GM12872 (cell line): ENCODE measurements at regions not wholly inside any gene's neighbourhood (a gene's known extent, or its start where the extent isn't known, plus 50 kb on each side); places are given as distances from the start of the nearest gene placed in this dataset.

Experiments used
- TF ChIP-seq, protein P1 (sequence below): IDR thresholded peaks from 3 replicates; pipeline ENCODE4 v1.5.1; 2011; ENCODE audit warnings: low read depth, mild to moderate bottlenecking, low read length, moderate library complexity; ENCODE audit not compliant: insufficient read depth

DNA sequence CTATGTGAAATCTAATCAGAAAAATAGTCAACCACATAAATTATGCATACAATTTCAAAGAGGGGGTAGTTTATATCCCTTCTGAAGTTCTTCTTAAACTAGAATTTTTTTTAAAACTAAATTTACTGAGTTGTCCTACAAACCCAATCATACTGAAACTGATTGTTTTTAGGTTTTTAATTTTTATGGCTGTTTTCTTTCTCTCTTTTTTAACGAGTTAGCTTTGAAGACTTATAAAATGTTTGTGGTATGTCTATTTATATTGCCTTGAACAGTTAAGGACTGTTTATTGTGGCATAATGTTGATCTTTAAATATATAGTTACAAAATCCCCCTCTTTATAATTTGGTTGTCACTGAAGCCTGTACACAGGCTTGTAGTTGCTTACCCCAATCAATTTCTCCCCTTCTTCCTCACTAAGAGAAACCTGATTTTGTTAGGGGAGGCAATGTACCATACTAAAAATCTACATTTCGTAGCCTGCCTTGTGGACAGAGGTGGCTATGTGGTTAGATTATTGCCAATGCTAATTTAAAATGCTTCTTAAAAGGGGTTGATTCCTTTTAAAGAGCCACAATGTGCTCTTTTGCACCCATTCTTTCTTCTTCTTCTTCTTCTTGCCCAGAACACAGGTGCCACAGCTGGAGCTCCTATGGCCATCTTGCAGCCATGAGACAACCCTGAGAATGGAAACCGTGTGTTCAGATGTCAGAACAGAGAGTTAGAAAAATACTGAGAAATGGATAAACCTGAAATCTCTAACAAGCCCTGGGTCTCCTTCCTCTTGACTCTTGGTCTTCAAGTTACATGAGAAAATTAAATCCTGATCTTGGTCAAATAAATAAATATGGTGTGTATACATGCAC, 102.7 kb upstream of the ZNF827 start:
- TF ChIP-seq, protein P1, sequence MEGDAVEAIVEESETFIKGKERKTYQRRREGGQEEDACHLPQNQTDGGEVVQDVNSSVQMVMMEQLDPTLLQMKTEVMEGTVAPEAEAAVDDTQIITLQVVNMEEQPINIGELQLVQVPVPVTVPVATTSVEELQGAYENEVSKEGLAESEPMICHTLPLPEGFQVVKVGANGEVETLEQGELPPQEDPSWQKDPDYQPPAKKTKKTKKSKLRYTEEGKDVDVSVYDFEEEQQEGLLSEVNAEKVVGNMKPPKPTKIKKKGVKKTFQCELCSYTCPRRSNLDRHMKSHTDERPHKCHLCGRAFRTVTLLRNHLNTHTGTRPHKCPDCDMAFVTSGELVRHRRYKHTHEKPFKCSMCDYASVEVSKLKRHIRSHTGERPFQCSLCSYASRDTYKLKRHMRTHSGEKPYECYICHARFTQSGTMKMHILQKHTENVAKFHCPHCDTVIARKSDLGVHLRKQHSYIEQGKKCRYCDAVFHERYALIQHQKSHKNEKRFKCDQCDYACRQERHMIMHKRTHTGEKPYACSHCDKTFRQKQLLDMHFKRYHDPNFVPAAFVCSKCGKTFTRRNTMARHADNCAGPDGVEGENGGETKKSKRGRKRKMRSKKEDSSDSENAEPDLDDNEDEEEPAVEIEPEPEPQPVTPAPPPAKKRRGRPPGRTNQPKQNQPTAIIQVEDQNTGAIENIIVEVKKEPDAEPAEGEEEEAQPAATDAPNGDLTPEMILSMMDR, result no peak

- TF ChIP-seq, protein P1, result no peak
Observed at GRCh38 chr4:146040623-146041022, 102.0 kb upstream of the ZNF827 start.

DNA sequence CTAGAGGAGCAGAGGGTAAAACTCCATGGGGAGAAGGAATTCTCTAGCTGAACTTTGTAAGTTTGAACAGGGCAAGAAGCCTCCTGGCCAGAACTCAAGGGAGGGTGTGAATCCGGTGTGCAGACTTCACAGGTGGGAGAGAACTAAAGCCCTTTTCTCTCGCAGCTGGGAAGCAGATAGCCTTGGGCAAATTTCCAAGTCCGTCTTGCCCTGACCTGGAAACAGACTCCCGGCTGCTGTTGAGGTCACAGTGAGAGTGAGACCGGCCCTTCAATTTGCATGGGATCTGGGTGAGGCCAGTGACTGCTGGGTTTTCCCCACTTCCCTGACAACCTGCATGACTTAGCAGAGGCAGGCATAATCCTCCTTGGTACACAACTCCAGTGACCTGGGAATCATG, 94.5 kb upstream of the ZNF827 start:
- TF ChIP-seq, protein P1, result no peak

DNA sequence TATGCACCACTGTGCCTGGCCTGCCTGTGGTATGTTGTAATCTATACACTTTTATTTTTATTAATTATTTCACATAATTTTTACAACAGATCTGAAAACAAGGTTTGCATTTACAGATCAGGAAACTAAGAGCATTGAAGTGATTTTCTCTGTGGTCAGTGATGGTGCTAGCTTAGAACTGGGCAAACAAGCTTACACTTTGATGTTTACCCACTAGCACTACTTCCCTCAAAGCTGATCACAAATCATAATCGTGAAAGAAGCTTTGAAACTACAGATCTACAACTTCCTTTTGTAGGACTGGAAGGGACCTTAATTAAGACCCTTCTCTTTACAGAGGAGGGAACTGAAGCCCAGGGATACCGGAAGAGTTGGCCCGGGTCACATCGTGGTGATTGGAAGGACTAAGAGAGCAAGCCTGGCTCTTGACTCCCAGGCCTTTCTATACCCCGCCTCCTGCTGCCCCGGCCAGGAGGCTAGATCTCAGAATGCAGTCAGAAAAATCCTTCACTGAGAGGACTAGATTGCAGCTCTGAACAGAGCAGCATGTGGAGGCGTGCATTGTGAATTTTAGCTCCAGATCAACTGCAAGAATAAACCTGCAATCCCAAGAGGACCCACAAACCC, 93.7 kb upstream of the ZNF827 start:
- TF ChIP-seq, protein P1, result no peak

DNA sequence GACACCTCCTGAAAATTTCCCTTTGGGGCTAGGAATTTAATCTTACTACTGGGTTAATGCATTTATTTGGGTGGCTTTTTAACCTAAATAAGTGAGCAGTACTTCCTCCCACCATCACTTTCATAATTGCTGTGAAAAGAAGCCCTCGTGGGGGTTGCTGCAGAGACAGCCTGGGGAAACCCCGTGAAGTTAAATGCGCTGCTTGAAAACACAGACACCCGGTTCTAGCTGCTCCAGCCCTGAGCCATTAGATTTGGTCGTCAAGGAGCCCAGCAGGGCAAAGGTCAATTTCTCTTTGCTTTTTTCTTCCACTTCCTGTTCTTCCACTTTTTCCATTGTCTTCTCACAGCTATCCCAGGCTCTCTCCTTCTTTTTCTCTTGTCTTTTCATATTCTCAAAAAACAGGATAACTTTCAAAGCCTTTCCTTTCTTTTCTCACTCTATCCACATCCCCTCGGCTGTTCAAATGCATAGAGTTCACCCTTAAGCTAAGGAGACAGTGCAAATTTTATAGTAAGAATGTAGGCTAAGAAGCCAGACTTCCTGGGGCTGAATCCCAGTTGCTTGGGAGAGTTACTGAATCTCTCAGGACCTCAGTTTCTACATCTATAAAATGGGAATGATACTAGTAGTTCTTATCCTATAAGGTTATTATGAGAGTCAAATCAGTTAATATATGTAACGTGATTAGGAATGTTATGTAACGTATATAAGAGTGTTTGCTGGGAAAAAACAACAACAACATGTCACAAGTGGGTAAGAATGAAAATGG, 91.5 kb upstream of the ZNF827 start:
- TF ChIP-seq, protein P1, result no peak

- TF ChIP-seq, protein P1, result peak; percentile 44; the same call in 2 of the 3 replicates
Observed at GRCh38 chr4:146029147-146029546, 90.5 kb upstream of the ZNF827 start.

- TF ChIP-seq, protein P1, result no peak
Observed at GRCh38 chr4:146027761-146028160, 89.1 kb upstream of the ZNF827 start.
